ENCODE measurements at regions not wholly inside any gene's neighbourhood (a gene's known extent, or its start where the extent isn't known, plus 50 kb on each side); places are given as distances from the start of the nearest gene placed in this dataset.

DNA sequence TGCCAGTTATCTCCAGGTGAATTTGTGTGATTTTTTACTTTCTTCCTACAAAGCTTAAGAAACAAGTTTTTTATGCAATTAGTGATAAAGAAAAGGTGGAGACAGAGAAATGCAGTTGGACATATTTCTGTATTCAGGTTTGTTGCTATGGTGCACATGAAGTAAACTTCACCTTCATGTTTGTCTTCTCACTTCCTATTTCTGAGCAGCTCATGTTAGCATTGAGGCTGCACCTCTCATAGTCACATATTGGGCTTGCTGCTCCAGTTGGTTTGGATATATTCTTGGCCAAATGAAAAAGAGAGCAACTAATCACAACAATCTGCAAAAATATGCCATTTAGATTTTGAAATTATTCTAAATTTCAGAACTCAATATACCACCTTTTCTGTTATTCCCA, 475.6 kb upstream of the ZWINT start:
- no peak for DNase-seq (ENCODE audit: low spot score)

DNA sequence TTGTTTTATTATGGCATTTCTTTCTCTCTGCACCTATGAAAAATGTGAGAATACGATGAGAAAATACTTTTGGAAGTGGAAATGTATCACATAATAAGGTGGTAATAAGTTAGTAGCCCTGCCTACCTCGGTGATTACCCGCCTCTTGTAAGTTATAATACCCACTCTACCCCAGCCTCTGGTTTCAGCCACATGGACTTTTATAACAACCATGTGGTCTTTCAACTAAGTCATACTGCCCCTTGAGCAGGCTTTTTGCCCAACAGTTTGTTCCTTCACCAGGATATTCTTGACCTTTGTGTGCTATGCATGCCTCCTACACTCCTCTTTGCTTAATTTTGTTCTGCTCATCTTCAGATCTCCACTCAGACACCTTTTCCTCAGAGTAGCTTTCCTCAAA, 470.6 kb upstream of the ZWINT start:
- DNase-seq (ENCODE audit: low spot score) = no peak

DNA sequence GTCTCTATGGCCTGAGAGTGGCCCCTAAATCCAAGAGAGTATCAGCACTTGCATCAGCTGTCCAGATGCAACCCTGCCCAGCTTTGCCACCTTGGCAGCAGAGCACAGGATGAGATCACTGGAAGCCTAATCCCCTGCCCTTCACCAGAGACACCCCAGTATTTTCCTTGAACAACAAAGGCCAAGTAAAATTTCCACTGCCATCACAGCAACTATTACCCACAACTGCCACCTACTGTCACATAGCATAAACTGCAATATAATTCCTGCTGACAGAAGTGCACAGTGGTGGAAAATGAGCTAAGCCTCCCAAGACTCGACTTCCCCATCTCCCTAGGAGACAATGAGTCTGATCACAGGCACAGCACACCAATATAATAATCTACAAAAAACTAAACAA, 462.8 kb upstream of the ZWINT start:
- DNase-seq (ENCODE audit: low spot score) = no peak

DNA sequence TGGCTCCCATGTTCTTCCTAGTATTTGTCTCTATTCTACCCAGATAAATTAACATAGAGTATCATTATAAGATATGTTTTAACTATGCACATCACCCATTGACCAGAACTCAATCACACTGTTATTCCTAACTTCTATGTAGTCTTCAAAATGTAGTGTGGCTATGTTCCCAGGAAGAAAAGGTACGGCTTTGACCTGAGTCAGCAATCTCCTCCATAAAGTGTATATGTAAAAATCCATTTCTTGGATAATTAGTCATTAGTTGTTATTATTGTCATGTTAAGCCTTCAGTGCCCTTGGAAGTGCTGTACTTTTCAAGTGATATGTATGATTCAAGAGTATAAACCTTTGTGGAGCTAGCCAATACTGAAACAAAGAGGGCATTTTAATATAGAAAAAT, 444.0 kb upstream of the ZWINT start:
- no peak for DNase-seq (ENCODE audit: low spot score)

DNA sequence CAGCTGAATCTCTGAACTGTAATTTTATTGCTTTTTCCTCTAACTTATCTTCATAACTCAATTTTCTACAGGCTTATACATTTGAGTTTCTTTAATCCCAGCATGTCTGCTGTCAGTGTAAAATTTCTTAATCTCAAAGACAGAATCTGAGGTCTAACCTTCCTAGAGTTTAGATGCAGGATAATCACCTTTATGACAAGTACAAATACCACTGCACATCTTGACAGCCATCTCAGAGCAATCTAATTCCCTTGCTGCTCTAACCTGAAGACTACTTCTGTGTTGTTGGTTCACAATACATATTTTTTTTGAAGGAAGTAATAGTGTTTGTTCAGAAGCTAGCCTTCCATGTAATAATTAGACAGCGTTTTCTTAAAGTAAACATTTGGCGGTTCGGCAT, 424.2 kb upstream of the ZWINT start:
- no peak for DNase-seq (ENCODE audit: low spot score)

DNA sequence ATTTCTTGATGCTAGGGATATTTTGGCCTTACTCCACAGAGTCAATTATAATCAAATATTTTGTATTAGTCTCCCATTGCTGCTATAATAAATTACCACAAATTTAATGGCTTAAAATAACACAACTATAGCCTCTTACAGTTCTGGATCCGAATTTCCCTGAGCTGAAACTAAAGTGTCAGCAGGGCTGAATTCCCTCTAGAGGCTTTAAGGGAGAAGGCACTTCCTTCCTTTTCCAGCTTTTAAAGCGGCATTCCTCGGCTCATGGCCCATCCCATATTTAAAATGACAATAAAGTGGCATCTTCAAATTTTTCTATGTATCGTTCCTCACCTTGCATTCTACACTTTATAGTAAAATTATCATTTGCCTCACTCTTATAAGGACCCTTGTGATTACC, 421.4 kb upstream of the ZWINT start:
- no peak for DNase-seq (ENCODE audit: low spot score)

DNA sequence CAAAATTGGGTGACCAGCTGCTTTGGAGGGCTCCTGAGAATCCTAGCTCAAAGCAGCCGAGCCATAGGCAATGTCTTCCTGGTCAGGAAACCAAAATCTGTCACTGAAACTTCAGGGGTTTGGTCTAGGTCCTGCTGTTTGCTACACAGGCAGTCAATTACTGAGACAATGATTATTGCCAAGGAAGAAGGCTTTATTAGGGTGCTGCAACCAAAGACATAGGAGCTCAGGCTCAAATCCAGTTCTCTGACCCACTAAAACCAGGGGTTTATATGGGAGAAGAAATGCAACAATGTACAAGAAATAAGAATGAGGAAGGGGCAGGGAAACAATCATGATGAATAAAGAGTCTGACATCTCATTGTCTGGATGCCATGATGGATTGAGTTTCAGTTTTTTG, 410.3 kb upstream of the ZWINT start:
- no peak for DNase-seq (ENCODE audit: low spot score)

DNA sequence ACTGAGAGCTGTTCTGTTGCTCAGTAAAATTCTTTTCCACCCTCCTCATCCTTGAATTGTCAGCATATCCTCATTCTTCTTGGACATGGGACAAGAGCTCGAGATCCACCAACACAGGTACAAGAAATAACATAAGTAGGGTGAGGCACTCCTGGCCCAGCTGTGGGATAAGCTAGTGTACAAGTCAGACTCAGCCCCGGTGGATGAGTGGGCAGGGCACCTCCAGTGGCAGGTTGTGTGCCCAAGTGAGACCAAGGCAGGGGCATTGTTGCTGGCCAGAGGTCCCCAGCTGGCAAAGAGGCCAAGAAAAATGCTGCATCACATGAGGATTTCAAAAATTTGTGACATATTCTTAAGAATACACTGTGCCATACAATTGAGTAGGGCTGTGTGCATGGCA, 402.0 kb upstream of the ZWINT start:
- DNase-seq (ENCODE audit: low spot score) = no peak

DNA sequence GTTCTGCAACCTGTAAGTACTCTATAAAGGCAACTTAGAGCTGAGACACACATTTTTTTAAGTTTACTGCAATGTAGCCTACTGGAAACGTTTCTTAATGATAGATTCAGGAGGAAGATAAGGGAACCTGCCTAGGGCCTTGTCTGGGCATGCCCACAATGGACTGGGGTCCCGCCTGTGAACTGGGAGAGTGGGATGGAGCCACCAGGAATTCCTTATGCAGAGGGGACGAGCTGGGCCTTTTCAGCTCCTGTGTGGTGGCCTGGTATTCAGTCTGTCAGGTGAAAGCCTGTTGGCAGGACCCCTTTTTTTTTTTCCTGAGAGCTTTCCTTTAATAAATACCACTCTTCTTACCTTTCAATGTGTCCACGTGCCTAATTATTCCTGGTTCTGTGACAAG, 384.4 kb upstream of the ZWINT start:
- DNase-seq (ENCODE audit: low spot score) = no peak

DNA sequence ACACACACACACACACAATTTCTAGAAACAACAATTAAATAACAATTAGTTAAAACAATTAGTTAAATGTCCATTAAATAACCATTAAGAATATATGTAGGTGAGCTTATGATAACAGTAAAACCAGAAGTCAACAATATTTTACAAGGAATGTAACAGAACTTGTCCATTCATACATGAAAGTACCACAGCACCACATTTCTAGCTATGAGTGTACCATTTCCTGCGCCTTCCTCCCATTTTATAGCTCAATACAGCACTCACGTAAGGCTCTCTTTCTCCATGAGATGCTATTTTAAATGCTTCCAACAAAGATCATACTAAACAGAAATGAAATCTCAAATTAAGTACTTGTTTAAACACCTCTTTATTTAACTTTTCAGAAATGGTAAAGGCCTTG, 367.3 kb upstream of the ZWINT start:
- no peak for DNase-seq (ENCODE audit: low spot score)

DNA sequence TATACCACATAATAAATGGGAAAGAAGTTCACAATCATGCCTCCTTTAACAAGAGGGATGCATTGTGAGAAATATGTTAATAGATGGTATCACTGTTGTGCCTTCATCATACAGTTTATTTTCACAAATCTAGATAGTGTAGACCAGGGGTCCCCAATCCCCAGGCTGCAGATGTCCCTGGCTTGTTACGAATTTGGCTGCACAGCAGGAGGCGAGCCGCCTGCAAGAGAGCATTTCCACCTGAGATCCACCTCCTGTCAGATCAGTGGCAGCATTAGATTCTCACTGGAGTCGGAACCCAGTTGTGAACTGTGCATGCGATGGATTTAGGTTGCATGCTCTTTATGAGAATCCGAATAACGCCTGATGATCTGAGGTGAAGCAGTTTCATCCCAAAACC, 361.9 kb upstream of the ZWINT start:
- DNase-seq (ENCODE audit: low spot score) = no peak

DNA sequence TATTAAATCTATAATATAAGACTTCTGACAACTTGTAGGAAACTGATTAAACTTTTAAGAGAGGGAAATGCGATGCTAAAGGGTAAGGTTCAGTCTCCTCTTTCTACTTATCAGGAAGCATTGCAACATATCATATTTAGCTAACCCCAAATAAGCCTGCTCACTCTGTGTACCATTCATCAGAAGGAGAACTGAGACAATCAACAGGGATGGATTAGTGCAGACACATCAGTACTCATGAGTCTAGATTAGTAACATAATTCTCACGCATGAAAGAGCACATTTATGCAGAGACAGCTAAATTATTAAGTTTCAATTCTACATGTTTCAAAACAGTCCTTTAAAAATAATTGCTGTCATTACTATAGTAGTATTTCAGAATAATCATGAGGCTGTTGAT, 354.2 kb upstream of the ZWINT start:
- DNase-seq (ENCODE audit: low spot score) = no peak

DNA sequence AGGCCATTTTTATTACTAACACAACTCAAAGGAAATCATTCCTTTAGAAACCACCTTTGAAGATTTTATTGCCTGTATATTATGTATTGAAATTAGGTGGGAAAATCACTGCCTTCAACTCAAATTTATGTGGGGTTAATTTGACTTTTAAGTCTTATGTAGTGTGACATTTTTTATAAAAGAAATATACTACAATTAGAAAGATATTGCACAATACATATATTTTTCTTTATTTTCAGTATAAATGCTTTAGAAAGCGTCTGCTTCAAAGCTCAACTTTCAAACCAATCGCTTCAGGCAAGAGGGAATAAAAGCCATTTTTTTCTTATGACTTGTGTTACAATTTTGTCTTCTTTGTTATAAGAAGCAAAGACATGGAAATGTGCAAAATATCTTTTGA, 337.4 kb upstream of the ZWINT start:
- DNase-seq (ENCODE audit: low spot score) = no peak

DNA sequence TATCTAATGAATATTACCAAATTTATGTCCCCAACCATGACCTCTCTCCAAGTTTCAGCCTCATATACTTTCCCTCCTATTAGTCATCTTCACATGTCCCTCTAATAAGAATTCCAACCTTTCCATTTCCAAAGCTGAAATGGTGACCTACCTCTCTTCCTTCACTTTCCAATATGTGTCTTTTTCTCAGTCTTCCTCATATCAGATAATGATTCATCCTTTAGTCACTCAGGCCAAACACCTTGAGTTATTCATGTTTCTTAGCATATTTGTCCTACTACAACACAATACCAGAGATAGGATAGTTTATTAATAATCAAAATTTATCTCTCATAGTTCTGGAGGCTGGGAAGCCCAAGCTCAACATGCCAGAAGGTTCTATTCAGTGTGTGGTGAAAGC, 318.5 kb upstream of the ZWINT start:
- DNase-seq (ENCODE audit: low spot score) = no peak

DNA sequence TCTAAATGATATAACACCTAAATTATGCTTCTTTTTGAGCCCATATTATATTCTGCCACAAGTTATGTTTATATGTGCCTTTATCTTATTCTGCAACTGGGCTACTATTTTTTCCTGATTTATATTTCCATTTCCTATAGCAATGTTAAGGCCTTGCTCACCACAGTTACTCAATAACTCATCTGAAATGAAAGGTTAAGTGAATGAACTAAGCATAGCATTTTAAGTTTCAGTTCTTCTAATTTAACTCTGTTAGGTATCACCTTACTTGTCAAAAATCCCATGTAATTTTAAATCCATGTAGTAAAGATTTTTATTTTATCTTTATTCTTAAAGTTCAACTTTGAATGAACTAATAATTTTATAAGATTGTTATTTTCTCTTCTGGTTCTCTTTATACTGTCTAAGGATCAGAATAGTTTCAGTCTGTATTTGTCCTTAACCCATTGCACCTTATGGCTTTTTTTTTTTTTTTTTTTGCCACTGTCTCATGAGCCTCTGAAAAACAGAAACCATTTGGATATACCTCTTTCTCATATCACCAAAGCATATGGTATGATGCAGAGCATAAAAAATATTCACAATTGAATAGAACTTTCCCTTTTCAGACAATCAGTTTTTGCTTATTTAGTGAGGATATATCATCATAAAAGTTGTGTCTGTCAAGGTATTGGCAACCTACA, 301.8 kb upstream of the ZWINT start:
- no peak for DNase-seq (ENCODE audit: low spot score)

DNA sequence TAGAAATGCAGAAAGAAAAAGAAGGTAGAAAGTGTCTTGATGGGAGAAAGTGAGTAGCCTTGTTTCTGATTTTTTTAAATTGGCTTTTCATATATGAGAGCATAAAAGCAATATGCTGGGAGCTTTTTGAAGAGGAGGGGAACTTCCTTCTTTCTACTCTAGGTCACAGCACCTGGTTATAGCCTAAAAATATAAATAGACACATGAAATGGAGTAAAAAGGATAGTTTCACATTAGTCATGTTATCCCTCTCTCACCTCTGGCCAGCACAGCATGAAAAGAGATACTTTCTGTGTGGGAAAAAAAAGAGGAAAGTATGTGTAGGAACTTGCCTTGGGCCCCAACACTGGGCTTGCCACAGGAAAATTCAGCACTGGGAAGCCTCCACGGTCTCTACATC, 292.2 kb upstream of the ZWINT start:
- no peak for DNase-seq (ENCODE audit: low spot score)

DNA sequence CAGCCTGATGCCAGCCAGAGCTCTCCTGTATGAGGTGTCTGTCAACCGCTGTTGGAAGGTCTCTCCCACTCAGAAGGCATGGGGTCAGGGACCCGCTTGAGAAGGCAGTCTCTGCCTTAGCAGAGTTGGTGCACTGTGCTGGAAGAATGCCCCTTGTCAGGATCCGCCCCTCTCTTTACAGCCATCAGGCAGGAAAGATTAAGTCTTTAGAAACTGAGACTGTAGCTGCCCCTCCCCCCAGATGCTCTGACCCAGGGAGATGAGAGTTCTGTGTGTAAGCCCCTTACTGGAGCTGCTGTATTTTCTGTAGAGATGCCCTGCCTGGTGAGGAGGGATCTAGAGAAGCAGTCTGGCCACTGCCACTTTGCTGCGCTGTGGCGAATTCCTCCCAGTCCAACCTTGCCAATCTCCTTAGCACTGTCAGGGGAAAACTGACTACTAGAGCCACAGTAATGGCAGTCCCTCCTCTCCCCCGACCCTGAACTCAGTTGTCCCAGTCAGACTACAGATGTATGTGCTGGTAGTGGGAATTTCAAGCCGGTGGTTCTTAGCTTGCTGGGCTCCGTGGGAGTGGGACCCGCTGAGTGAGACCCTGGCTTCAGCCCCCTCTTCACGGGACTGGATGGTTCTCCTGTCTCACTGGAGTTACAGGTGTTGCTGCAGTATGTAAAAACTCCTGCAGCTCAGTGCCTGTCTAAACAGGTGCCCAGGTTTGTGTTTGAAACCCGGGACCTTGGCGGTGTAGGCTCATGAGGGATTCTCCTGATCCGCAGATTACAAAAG, 285.5 kb upstream of the ZWINT start:
- DNase-seq (ENCODE audit: low spot score) = no peak

DNA sequence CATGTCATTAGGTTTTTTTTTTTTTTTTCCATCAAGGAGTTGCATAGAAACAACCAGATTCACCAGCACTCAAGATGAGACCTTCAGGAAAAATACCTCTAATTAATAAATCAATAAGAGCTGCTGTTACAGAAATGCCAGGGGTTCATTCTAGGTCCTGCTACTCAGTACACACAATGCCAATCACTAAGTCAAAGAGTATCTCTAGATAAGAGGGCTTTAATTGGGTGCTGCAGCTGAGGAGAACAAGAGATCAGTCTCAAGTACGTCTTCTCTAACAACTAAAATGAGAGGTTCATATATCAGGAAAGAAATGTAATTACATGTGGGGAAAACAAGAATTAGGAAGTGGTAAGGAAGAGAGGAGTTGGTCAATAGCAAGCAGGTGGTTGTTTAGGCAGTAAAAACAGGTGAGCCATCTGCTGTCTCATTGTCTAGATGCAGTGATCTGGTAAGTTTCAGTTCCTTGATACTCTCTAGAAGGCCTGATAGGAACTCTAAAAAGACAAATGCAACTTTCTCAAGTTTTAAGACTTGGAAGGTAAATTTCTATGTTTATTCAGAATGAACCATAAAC, 272.9 kb upstream of the ZWINT start:
- no peak for DNase-seq (ENCODE audit: low spot score)

DNA sequence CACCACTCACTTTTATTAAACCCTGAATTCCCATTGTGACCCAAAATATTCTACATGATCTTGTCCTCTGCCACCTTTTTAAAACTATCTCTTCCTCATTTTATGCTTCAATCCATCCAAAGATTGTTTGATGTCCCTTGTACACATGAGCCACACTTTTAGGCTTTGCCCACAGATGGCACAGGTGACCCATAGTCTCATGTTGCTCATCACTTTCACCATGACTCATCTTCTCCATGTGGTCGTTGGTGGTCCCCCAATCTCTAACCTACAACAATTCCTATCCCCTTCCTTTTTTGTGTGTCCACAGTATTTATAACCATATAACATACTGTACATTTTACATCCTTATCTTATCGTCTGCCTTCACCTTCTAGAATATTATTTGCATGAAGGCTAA, 271.5 kb upstream of the ZWINT start:
- no peak for DNase-seq (ENCODE audit: low spot score)

DNA sequence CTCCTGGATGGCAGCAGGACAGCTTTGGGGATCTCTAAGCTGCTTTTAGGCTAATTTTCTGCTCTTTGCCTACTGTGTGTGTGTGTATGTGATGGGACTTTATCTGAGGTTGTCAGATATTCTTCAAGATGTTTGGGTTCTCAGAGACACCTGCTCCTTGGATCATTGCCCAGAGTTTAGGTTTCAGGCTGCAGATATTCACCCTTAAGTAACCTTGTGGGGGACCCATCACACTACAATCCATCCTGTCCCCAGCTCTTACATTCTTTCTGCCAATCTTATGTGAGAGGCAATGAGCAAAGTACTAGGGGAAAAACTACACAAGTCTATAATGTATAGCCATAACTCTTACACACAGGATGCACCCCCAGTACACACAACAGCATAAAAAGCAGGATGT, 263.0 kb upstream of the ZWINT start:
- DNase-seq (ENCODE audit: low spot score) = no peak

DNA sequence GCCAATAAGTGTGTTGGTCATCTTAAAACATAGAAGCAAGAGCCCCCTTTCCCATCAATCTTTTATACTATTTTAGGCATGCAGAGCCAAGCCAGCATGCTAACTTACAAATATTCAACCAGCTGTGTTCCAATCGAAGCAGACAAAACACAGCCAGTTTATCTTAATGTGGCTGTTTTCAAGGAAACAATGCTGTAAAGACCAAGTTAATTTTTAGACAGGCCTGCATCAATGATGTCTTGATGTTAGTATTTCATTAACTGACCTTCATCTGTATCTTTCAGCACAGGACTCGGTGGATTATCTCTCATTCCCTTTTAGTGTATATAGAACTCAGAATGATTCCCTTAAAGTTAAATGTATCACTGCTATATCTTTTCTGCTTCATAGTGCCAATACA, 262.0 kb upstream of the ZWINT start:
- DNase-seq (ENCODE audit: low spot score) = no peak

DNA sequence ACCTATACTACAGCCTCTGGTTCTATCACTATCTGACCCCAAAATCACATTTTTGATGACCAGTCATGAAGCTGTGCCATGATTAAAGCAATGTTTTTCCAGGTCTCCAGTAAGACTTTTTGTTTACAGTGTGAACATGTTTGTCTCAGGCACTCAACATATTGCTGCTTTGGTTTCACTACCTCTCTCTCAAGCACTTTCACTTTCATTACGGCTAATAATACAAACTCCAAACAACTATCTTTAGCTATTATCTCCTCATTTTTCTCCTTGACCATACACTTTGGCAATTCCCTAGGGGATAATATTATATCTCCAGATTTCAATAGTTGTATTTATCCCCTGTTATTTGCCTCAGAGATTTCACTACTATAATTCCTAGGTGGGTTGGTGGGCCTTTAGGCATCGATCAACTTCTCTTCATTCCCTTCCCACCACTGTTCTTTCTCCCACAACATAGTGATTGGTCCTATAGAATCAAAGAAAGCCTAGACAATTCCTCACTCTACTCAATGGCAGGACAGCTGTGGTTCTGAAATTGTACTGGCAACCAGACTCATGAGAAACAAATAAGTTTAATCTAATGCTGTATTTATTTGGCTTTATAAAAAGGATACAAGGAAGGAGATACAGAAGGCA, 261.4 kb upstream of the ZWINT start:
- no peak for DNase-seq (ENCODE audit: low spot score)

DNA sequence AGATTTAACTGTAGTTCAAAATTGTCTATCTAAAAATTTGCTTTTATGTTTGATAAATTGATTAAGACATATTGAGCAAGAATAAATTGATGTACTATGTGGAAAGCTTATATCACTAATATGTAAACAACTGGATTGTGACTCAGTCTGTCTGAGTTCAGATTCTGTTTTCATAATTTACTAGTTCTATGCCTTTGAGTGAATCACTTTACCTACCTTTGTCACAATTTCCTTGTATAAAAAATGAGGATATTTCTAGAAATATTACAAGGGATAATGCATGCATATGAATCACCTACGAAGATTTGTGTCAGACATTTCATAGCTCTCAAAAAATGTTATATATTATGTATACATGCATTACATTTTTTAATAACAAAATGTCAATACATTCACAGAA, 245.1 kb upstream of the ZWINT start:
- DNase-seq (ENCODE audit: low spot score) = no peak
